Endometrium (tissue), 2 donors: ENCODE measurements at regions not wholly inside any gene's neighbourhood (a gene's known extent, or its start where the extent isn't known, plus 50 kb on each side); places are given as distances from the start of the nearest gene placed in this dataset.

Experiments
- FAIRE-seq: peaks from 2 replicates; lab custom pipeline; 2012; peaks lifted over from hg19 to GRCh38; lab: Jason Lieb, UNC
- donor health status: control.
- donor health status: control.

GRCh38 chr1:30359539-30360220 lies 363.7 kb downstream of the MATN1 start:
- FAIRE-seq: no peak

GRCh38 chr1:30358500-30358899 lies 364.9 kb downstream of the MATN1 start:
- FAIRE-seq: no peak

GRCh38 chr1:30356839-30357238 lies 366.5 kb downstream of the MATN1 start:
- FAIRE-seq: no peak

- FAIRE-seq: no peak
Measured at GRCh38 chr1:30354410-30354809, 369.0 kb downstream of the MATN1 start.

- no peak for FAIRE-seq
Measured at GRCh38 chr1:30353637-30354036, 369.7 kb downstream of the MATN1 start.

GRCh38 chr1:30348147-30348546 lies 375.2 kb downstream of the MATN1 start:
- no peak for FAIRE-seq

GRCh38 chr1:30345491-30346130 lies 377.8 kb downstream of the MATN1 start:
- no peak for FAIRE-seq

- peak; percentile 12 for FAIRE-seq
Measured at GRCh38 chr1:30343562-30343961, 379.8 kb downstream of the MATN1 start.

GRCh38 chr1:30342535-30343141 lies 380.7 kb downstream of the MATN1 start:
- FAIRE-seq: no peak

GRCh38 chr1:30340934-30341333 lies 382.5 kb downstream of the MATN1 start:
- FAIRE-seq: no peak

- FAIRE-seq: no peak
Measured at GRCh38 chr1:30339866-30340265, 383.5 kb downstream of the MATN1 start.

GRCh38 chr1:30338765-30339164 lies 384.6 kb downstream of the MATN1 start:
- FAIRE-seq: no peak

- no peak for FAIRE-seq
Measured at GRCh38 chr1:30337324-30337620, 386.1 kb downstream of the MATN1 start.

- no peak for FAIRE-seq
Measured at GRCh38 chr1:30336550-30337323, 386.6 kb downstream of the MATN1 start.

- no peak for FAIRE-seq
Measured at GRCh38 chr1:30335997-30336390, 387.4 kb downstream of the MATN1 start.

GRCh38 chr1:30335389-30335996 lies 387.9 kb downstream of the MATN1 start:
- FAIRE-seq: no peak

GRCh38 chr1:30334767-30335166 lies 388.6 kb downstream of the MATN1 start:
- no peak for FAIRE-seq

- FAIRE-seq: no peak
Measured at GRCh38 chr1:30332116-30333094, 391.0 kb downstream of the MATN1 start.

- FAIRE-seq: no peak
Measured at GRCh38 chr1:30331415-30332065, 391.8 kb downstream of the MATN1 start.

GRCh38 chr1:30330644-30331043 lies 392.7 kb downstream of the MATN1 start:
- no peak for FAIRE-seq
